Central memory CD8-positive, alpha-beta T cell (primary cell): ENCODE measurements at regions not wholly inside any gene's neighbourhood (a gene's known extent, or its start where the extent isn't known, plus 50 kb on each side); places are given as distances from the start of the nearest gene placed in this dataset.

ENCODE experiments used
- ATAC-seq: fragments of 150-1000 bp; cut with Tn5 transposase; replicated peaks from 2 replicates; pipeline ENCODE4 v1.10.0; 2022; ENCODE audit warnings: mild to moderate bottlenecking, moderate FRiP score, moderate number of reproducible peaks; ENCODE audit not compliant: poor library complexity, severe bottlenecking; ENCODE audit errors: extremely low read depth
- DNase-seq, 2 donors: peaks; one replicate each; pipeline ENCODE4 v3.0.0; 2021; ENCODE audit warnings: low spot score in 2 of 2
- H3K27ac Mint-ChIP-seq: one replicate; pipeline ENCODE4 v1.8.0; 2022; ENCODE audit warnings: low read depth, mild to moderate bottlenecking, moderate library complexity, mixed read lengths
- H3K27me3 Mint-ChIP-seq: one replicate; pipeline ENCODE4 v1.8.0; 2022; ENCODE audit warnings: mixed read lengths
- H3K36me3 Mint-ChIP-seq: one replicate; pipeline ENCODE4 v1.8.0; 2022; ENCODE audit warnings: mild to moderate bottlenecking, moderate library complexity, mixed read lengths; ENCODE audit not compliant: insufficient read depth
- H3K4me1 Mint-ChIP-seq: one replicate; pipeline ENCODE4 v1.8.0; 2022; ENCODE audit warnings: mixed read lengths
- H3K4me3 Mint-ChIP-seq: one replicate; pipeline ENCODE4 v1.8.0; 2022; ENCODE audit warnings: mild to moderate bottlenecking, moderate library complexity, mixed read lengths
- H3K9me3 Mint-ChIP-seq: one replicate; pipeline ENCODE4 v1.8.0; 2022; ENCODE audit warnings: mixed read lengths

DNA sequence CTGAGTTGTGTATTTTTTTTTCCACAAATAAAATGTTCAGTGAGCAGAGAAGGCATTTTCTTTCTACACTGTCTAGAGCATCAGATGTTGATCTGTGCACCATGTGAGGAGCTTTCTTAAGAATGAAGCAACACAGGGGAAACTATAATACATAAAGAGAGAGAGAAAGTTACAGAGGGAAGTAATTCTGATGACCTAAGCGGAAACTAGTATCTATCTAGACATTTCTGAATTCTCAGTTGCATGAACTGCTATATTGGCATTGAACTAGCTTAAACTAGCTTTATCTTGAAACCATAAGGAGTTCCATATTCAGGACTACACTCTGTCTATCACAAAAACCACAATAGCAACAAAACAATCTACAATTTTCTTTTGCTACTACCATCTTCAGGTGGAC is 822.4 kb downstream of the VGLL3 start:
- no peak for ATAC-seq
- peaks cover 17% of the 10 kb centered on the region for H3K9me3 Mint-ChIP-seq
- no peak for DNase-seq
- no peak overlapping the region for H3K4me3 Mint-ChIP-seq
- no peaks in the 10 kb centered on the region for H3K4me1 Mint-ChIP-seq
- H3K27ac Mint-ChIP-seq = no peak overlapping the region
- no peaks in the 10 kb centered on the region for H3K27me3 Mint-ChIP-seq
- H3K36me3 Mint-ChIP-seq = no peaks in the 10 kb centered on the region

DNA sequence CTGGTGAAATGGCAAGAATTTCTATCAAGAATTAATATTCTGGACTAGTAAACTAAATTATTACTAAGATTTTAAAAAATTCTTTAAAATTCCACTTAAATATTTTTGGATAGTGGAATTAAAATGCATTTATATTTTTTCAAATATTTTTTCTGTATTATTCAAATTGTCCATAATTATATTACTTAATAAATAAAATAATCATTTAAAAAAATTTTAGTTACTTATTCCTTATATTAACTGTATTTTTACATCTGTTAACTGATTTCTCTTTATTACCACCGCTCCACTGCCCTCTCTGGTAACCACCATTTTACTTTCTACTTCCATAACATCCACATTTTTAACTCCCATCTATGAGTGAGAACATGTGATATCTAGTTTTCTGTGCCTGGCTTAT is 828.4 kb downstream of the VGLL3 start:
- Mint-ChIP-seq H3K27ac (no peak overlapping the region), H3K4me1 (no peaks in the 10 kb centered on the region), H3K9me3 (peaks cover 12% of the 10 kb centered on the region), H3K36me3 (no peaks in the 10 kb centered on the region), H3K4me3 (no peak overlapping the region), H3K27me3 (no peaks in the 10 kb centered on the region)
- no peak for DNase-seq
- ATAC-seq = no peak

DNA sequence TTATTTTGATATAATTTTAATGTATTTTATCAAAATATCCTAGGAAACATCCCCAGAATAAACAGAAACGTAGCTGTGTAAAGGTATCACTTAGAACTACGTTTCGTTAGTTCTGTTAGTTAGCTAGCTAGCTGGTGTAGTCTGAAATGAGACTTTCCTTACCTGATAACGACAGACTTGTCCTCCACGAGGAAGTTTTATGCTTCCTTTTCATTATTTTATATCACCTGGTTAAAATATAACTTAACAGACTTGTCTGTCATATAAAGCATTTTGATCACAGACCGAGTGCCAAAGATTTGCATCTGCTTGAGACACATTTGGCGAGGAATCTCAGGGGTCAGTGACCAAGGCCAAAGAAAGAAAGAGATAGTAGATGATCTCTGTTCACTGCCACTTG is 829.5 kb downstream of the VGLL3 start:
- DNase-seq (no peak), ATAC-seq (no peak)
- H3K4me3 Mint-ChIP-seq = no peak overlapping the region
- H3K9me3 Mint-ChIP-seq = peaks cover 12% of the 10 kb centered on the region
- H3K36me3 Mint-ChIP-seq = no peaks in the 10 kb centered on the region
- H3K27me3 Mint-ChIP-seq = no peaks in the 10 kb centered on the region
- no peaks in the 10 kb centered on the region for H3K4me1 Mint-ChIP-seq
- H3K27ac Mint-ChIP-seq = no peak overlapping the region

DNA sequence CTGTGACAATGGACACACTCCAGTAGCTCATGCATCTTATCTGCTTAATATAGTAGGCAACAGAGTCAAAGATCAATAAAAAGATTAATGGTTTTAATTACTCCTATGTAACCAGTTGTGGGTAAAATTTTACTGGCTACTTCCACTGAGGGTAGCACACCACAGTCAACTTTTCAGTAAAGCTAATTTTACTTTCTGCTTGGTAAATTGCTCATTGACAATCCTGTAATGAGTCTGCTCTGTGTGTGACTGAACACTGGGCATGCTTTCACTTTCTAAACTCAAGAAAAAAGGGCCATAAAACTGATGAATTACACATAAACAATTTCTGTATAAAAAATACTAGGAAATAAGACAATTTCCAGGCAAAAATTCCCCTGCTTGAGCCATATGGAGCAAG is 838.3 kb downstream of the VGLL3 start:
- Mint-ChIP-seq H3K36me3 (no peaks in the 10 kb centered on the region), H3K4me3 (no peak overlapping the region), H3K27me3 (no peaks in the 10 kb centered on the region), H3K27ac (no peak overlapping the region), H3K9me3 (peaks cover 22% of the 10 kb centered on the region), H3K4me1 (no peaks in the 10 kb centered on the region)
- no peak for ATAC-seq
- no peak for DNase-seq

DNA sequence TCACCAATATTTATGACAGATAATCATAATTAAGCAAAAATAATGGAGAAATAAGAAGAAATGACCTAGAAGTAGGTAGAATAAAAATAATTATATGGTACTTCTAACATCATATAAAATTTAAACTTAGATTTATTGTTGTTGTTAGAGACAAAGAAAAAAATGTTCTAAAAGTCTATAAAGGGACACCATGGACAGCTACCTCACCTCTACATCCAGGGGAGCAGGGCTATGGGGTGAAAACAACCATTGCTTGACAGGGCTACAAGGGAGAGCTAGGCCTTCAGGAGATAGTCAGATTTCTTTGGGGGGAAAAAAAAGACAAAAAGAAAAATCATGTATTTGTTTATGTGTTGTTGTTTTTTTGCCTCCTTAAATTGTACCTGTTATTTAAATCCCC is 841.9 kb downstream of the VGLL3 start:
- H3K27ac Mint-ChIP-seq = no peak overlapping the region
- H3K4me1 Mint-ChIP-seq = no peaks in the 10 kb centered on the region
- DNase-seq (no peak), ATAC-seq (no peak)
- no peaks in the 10 kb centered on the region for H3K27me3 Mint-ChIP-seq
- no peaks in the 10 kb centered on the region for H3K36me3 Mint-ChIP-seq
- no peak overlapping the region for H3K4me3 Mint-ChIP-seq
- H3K9me3 Mint-ChIP-seq = peaks cover 13% of the 10 kb centered on the region

DNA sequence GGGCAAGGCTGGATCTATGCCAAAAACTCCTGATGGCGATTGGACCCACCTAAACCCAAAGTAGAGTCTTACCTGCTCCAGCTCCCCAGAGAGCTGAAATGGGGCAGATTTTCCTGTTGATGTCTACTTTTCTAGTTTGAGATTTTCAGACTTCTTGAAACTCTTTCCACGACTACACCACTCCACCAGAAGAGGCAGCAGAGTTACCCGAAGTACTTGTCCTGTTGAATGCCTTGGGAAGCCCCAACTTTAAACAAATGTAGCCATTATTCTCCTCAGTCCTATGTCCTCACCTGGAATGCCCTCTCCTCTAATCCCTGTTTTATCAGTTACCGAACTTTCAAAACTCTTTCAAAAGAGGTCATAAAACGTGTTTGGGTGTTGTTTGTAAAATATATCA is 843.8 kb downstream of the VGLL3 start:
- no peak for ATAC-seq
- H3K4me1 Mint-ChIP-seq = no peaks in the 10 kb centered on the region
- H3K36me3 Mint-ChIP-seq = no peaks in the 10 kb centered on the region
- no peaks in the 10 kb centered on the region for H3K27me3 Mint-ChIP-seq
- no peak overlapping the region for H3K27ac Mint-ChIP-seq
- no peak overlapping the region for H3K4me3 Mint-ChIP-seq
- H3K9me3 Mint-ChIP-seq = peaks cover 21% of the 10 kb centered on the region
- no peak for DNase-seq

DNA sequence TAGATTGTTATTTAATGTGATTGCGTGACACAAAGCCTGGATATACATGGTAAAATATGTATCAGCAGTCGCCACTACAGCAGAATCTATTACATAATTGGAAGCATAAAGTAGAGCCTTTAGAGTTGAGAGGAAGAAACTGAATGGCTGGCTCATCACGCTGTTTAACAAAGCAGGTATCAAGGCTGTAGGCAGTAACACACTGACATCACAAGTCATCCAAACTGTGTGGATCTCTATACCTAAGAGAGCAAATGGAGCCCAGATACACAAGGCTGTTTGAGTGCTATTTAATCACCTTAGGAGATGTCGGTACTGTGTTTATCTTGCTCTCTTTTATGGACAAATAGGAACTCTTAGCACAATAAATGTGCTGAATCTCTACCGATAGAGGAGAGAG is 864.4 kb downstream of the VGLL3 start:
- Mint-ChIP-seq H3K27ac (no peak overlapping the region), H3K9me3 (peaks cover 9% of the 10 kb centered on the region)
- ATAC-seq = no peak

More for the DNA sequence above, 864.4 kb downstream of the VGLL3 start:
- no peak for DNase-seq
- Mint-ChIP-seq H3K36me3 (no peaks in the 10 kb centered on the region), H3K4me1 (no peaks in the 10 kb centered on the region), H3K4me3 (no peak overlapping the region), H3K27me3 (no peaks in the 10 kb centered on the region)
